ENCODE measurements at regions not wholly inside any gene's neighbourhood (a gene's known extent, or its start where the extent isn't known, plus 50 kb on each side); places are given as distances from the start of the nearest gene placed in this dataset.

GRCh38 chr10:88209231-88209630 lies 345.8 kb downstream of the PTEN start:
- Histone ChIP-seq H3K27me3 (ENCODE audit: control insufficient read depth, insufficient read depth, low read length) (no peaks in the 10 kb centered on the region), H3K4me3 (ENCODE audit: low read depth, low read length) (no peak overlapping the region), H3K36me3 (ENCODE audit: control insufficient read depth, insufficient read depth, low read length) (no peaks in the 10 kb centered on the region), H3K27ac (ENCODE audit: low read depth, low read length) (no peak overlapping the region), H3K4me1 (ENCODE audit: control insufficient read depth, insufficient read depth, low read length) (no peaks in the 10 kb centered on the region), H3K9me3 (ENCODE audit: control insufficient read depth, insufficient read depth, low read depth, low read length) (no peaks in the 10 kb centered on the region), H3K9ac (ENCODE audit: low read length) (no peak overlapping the region)

- Histone ChIP-seq H3K9ac (ENCODE audit: low read length) (no peak overlapping the region), H3K36me3 (ENCODE audit: control insufficient read depth, insufficient read depth, low read length) (no peaks in the 10 kb centered on the region), H3K9me3 (ENCODE audit: control insufficient read depth, insufficient read depth, low read depth, low read length) (no peaks in the 10 kb centered on the region), H3K27ac (ENCODE audit: low read depth, low read length) (no peak overlapping the region), H3K4me3 (ENCODE audit: low read depth, low read length) (no peak overlapping the region), H3K27me3 (ENCODE audit: control insufficient read depth, insufficient read depth, low read length) (no peaks in the 10 kb centered on the region), H3K4me1 (ENCODE audit: control insufficient read depth, insufficient read depth, low read length) (no peaks in the 10 kb centered on the region)
Observed at GRCh38 chr10:88209837-88210561, 346.6 kb downstream of the PTEN start.

DNA sequence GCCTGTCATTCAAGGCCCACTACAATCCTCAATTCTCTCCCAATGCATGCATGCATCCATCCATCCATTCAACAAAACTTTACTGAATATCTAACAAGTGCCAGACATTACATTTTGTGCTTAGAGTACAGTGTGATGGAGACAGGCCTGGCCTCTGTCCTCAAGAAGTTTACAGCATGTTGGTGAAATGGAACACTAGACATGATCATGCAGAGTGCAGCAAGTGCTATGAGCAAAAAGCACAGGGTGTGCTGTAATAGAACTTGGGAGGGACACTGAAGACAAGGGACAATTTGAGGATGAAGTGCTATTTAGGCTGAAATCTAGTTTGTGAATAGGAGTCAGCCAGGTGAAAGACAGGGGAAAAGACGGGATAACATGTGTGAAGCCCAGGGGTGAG lies 347.8 kb downstream of the PTEN start:
- Histone ChIP-seq H3K4me3 (ENCODE audit: low read depth, low read length) (no peak overlapping the region), H3K36me3 (ENCODE audit: control insufficient read depth, insufficient read depth, low read length) (no peaks in the 10 kb centered on the region), H3K4me1 (ENCODE audit: control insufficient read depth, insufficient read depth, low read length) (no peaks in the 10 kb centered on the region), H3K27ac (ENCODE audit: low read depth, low read length) (no peak overlapping the region), H3K9ac (ENCODE audit: low read length) (no peak overlapping the region), H3K27me3 (ENCODE audit: control insufficient read depth, insufficient read depth, low read length) (no peaks in the 10 kb centered on the region), H3K9me3 (ENCODE audit: control insufficient read depth, insufficient read depth, low read depth, low read length) (no peaks in the 10 kb centered on the region)

DNA sequence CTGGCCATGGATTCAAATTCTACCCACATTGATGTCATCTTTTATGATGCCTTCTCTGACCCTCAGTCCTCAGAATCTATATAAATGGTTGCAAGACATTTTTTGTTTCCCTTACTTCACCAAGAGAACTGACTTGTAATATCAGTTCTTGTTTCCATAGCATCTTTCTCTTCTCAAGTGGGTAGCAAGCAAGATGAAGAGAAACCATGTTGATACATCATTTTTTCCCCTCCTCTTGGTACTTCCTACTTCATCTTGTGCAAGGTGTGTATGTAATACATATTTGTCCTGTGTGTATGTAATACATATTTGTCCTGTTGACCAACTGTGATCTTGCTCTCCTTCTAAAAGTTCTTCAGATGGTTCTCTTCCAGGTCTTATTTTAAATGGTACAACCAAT lies 348.6 kb downstream of the PTEN start:
- no peak overlapping the region for H3K4me3 ChIP-seq (ENCODE audit: low read depth, low read length)
- no peaks in the 10 kb centered on the region for H3K4me1 ChIP-seq (ENCODE audit: control insufficient read depth, insufficient read depth, low read length)
- H3K9ac ChIP-seq (ENCODE audit: low read length) = no peak overlapping the region
- H3K27ac ChIP-seq (ENCODE audit: low read depth, low read length) = no peak overlapping the region
- no peaks in the 10 kb centered on the region for H3K9me3 ChIP-seq (ENCODE audit: control insufficient read depth, insufficient read depth, low read depth, low read length)
- no peaks in the 10 kb centered on the region for H3K27me3 ChIP-seq (ENCODE audit: control insufficient read depth, insufficient read depth, low read length)
- no peaks in the 10 kb centered on the region for H3K36me3 ChIP-seq (ENCODE audit: control insufficient read depth, insufficient read depth, low read length)

DNA sequence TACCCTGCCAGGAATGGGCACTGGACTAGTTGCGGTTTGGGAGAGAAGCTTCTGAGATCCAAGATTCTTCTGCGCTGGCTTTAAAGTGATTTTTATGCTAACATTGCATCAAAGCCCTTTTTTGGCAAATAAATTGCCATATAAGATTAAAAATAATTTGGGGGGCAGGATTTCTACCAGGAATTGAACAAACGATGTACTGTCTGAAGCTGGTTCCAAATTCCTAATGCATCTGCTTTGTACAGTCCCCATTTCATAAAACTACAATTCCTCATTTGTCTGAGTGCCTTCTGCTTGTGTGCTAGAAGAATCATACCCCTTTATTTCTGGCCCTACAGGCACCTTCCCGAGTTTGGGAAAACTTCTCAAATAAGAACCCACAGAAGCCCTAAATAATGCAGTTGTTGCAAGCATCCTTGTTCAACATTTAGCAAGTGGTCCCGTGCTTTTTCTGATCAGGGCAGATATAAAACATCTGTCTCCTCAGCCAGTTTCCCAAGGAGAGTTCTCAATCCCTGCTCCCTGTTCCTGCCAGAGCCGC lies 349.7 kb downstream of the PTEN start:
- Histone ChIP-seq H3K36me3 (ENCODE audit: control insufficient read depth, insufficient read depth, low read length) (no peaks in the 10 kb centered on the region), H3K4me1 (ENCODE audit: control insufficient read depth, insufficient read depth, low read length) (no peaks in the 10 kb centered on the region), H3K9ac (ENCODE audit: low read length) (no peak overlapping the region), H3K27ac (ENCODE audit: low read depth, low read length) (no peak overlapping the region), H3K9me3 (ENCODE audit: control insufficient read depth, insufficient read depth, low read depth, low read length) (no peaks in the 10 kb centered on the region), H3K27me3 (ENCODE audit: control insufficient read depth, insufficient read depth, low read length) (no peaks in the 10 kb centered on the region), H3K4me3 (ENCODE audit: low read depth, low read length) (no peak overlapping the region)

DNA sequence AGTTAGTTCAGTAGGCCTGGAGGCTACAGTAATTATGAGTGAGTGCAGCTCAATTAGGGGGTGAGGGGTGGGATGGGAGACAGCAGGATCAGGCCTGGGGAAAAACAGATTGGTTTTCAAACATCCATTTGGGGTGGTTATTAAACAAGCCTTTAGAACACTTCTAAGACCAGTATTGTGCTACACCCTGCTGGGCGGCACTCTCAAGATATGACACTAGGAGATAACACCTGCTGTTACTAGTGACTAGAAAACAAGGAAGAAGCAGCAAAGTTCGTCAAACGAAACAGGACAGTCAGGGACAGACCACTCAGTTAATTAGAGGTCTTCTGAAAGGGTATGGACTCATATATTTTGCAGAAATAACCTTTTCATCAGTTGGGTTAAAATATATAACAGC lies 353.6 kb downstream of the PTEN start:
- Histone ChIP-seq H3K36me3 (ENCODE audit: control insufficient read depth, insufficient read depth, low read length) (no peaks in the 10 kb centered on the region), H3K9me3 (ENCODE audit: control insufficient read depth, insufficient read depth, low read depth, low read length) (no peaks in the 10 kb centered on the region), H3K4me3 (ENCODE audit: low read depth, low read length) (no peak overlapping the region), H3K9ac (ENCODE audit: low read length) (no peak overlapping the region), H3K4me1 (ENCODE audit: control insufficient read depth, insufficient read depth, low read length) (peaks cover 3% of the 10 kb centered on the region; the same call in 1 of the 2 replicates), H3K27me3 (ENCODE audit: control insufficient read depth, insufficient read depth, low read length) (no peaks in the 10 kb centered on the region), H3K27ac (ENCODE audit: low read depth, low read length) (no peak overlapping the region)

GRCh38 chr10:88218362-88218761 lies 354.9 kb downstream of the PTEN start:
- H3K4me3 ChIP-seq (ENCODE audit: low read depth, low read length) = no peak overlapping the region
- no peak overlapping the region for H3K9ac ChIP-seq (ENCODE audit: low read length)
- no peak overlapping the region for H3K27ac ChIP-seq (ENCODE audit: low read depth, low read length)
- H3K4me1 ChIP-seq (ENCODE audit: control insufficient read depth, insufficient read depth, low read length) = peaks cover 3% of the 10 kb centered on the region; the same call in 1 of the 2 replicates
- no peaks in the 10 kb centered on the region for H3K9me3 ChIP-seq (ENCODE audit: control insufficient read depth, insufficient read depth, low read depth, low read length)
- no peaks in the 10 kb centered on the region for H3K27me3 ChIP-seq (ENCODE audit: control insufficient read depth, insufficient read depth, low read length)
- H3K36me3 ChIP-seq (ENCODE audit: control insufficient read depth, insufficient read depth, low read length) = no peaks in the 10 kb centered on the region

DNA sequence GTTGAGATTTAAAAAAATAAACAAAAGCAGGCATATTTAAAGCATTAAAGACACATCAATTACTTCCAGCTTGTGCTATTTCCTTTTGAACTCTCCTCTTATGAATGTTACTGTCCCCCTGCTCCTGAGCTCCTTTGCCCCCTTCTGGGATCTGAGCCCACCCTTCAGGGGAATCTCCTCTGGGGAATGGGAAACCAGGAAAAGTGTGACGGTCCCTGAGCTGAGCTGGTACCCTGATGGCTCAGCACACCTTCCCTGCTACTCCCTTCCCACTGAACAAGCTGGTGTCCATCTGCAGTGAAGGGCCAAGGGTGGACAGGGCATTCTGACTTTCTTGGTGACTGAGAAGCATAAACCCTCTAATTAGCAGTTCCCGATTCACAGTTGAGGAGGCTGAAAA lies 356.3 kb downstream of the PTEN start:
- no peaks in the 10 kb centered on the region for H3K27me3 ChIP-seq (ENCODE audit: control insufficient read depth, insufficient read depth, low read length)
- H3K4me1 ChIP-seq (ENCODE audit: control insufficient read depth, insufficient read depth, low read length) = peaks cover 3% of the 10 kb centered on the region; the same call in 1 of the 2 replicates
- no peaks in the 10 kb centered on the region for H3K9me3 ChIP-seq (ENCODE audit: control insufficient read depth, insufficient read depth, low read depth, low read length)
- no peak overlapping the region for H3K9ac ChIP-seq (ENCODE audit: low read length)
- no peak overlapping the region for H3K4me3 ChIP-seq (ENCODE audit: low read depth, low read length)
- H3K36me3 ChIP-seq (ENCODE audit: control insufficient read depth, insufficient read depth, low read length) = no peaks in the 10 kb centered on the region
- no peak overlapping the region for H3K27ac ChIP-seq (ENCODE audit: low read depth, low read length)

DNA sequence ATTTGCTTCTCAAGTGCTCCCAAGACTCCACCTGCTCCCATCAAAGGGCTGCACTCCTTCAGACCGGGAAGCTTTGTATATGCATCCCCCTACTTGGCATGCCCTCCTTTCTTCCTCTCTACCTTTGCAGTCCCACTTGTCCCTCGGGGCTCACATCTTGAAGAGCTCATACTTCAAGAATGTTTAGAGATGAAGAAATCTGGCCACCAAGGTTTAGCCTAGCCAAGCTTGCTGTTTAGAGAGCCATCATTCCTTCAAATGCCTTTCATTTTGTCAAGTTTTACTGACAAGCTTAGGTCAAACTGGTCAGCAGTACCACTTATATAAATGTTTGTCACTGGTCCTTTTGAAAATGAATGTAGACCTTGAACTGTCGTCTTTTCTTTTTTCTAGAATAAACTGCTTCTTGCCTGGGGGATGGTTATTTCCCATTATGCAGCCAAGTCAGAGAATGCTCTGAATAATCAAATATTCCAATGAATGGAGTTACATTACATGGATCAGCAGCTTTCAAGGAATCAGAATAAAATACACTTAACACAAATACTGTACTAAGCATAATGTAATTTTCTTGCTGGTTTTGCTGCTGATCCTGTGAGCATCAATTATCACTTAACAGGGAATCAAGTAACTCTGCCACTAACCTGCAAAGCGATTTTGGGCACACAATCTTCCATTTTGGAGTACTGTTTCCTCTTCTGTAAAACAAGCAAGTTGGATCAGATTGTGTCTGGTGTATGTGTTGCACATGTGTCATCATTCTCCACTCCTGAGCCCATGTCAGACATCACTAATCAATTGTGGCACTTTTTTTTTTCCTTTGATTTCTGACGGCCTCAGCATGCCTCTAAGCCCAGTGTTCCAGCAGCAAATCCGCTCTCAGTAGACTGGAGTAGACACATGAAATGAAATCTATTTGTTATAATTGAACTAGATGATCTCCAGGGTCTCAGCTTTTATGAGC lies 357.9 kb downstream of the PTEN start:
- Histone ChIP-seq H3K9ac (ENCODE audit: low read length) (no peak overlapping the region), H3K9me3 (ENCODE audit: control insufficient read depth, insufficient read depth, low read depth, low read length) (no peaks in the 10 kb centered on the region), H3K27ac (ENCODE audit: low read depth, low read length) (no peak overlapping the region), H3K4me1 (ENCODE audit: control insufficient read depth, insufficient read depth, low read length) (peaks cover 3% of the 10 kb centered on the region; the same call in 1 of the 2 replicates), H3K36me3 (ENCODE audit: control insufficient read depth, insufficient read depth, low read length) (no peaks in the 10 kb centered on the region), H3K27me3 (ENCODE audit: control insufficient read depth, insufficient read depth, low read length) (no peaks in the 10 kb centered on the region), H3K4me3 (ENCODE audit: low read depth, low read length) (no peak overlapping the region)

DNA sequence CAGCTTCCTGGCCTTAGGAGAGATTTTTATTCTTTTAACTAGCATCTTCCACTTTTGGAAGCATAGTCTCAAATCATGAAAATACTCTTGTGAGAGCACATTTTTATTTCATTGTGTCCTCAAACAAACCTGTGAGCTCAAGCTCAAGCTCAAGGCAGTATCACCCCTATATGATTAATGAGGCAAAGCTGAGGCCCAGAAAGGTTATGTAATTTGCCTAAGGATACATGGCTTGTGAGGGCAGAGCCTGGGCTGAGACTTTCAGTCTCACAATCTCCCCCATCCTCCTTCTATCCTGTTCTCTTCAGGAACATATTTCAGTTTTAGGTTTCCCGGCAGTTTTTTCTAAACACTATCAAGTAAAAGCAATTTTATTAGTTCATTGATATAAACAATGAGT lies 359.5 kb downstream of the PTEN start:
- Histone ChIP-seq H3K4me1 (ENCODE audit: control insufficient read depth, insufficient read depth, low read length) (peaks cover 3% of the 10 kb centered on the region; the same call in 1 of the 2 replicates), H3K27ac (ENCODE audit: low read depth, low read length) (no peak overlapping the region), H3K27me3 (ENCODE audit: control insufficient read depth, insufficient read depth, low read length) (no peaks in the 10 kb centered on the region), H3K4me3 (ENCODE audit: low read depth, low read length) (no peak overlapping the region), H3K9ac (ENCODE audit: low read length) (no peak overlapping the region), H3K9me3 (ENCODE audit: control insufficient read depth, insufficient read depth, low read depth, low read length) (no peaks in the 10 kb centered on the region), H3K36me3 (ENCODE audit: control insufficient read depth, insufficient read depth, low read length) (no peaks in the 10 kb centered on the region)

Data from HUES6 (cell line).